ENCODE measurements at regions not wholly inside any gene's neighbourhood (a gene's known extent, or its start where the extent isn't known, plus 50 kb on each side); places are given as distances from the start of the nearest gene placed in this dataset.

- ATAC-seq, result no peak
- H3K36me3 ChIP-seq (ENCODE audit: low read depth), result no peaks in the 10 kb centered on the region
- no peaks in the 10 kb centered on the region for H3K4me1 ChIP-seq (ENCODE audit: low read depth)
- no peaks in the 10 kb centered on the region for H3K9me3 ChIP-seq
- DNase-seq, result peak in 1 of 3 donors; percentile 4
- no peak overlapping the region for H3K4me3 ChIP-seq
- TF ChIP-seq, protein P1, sequence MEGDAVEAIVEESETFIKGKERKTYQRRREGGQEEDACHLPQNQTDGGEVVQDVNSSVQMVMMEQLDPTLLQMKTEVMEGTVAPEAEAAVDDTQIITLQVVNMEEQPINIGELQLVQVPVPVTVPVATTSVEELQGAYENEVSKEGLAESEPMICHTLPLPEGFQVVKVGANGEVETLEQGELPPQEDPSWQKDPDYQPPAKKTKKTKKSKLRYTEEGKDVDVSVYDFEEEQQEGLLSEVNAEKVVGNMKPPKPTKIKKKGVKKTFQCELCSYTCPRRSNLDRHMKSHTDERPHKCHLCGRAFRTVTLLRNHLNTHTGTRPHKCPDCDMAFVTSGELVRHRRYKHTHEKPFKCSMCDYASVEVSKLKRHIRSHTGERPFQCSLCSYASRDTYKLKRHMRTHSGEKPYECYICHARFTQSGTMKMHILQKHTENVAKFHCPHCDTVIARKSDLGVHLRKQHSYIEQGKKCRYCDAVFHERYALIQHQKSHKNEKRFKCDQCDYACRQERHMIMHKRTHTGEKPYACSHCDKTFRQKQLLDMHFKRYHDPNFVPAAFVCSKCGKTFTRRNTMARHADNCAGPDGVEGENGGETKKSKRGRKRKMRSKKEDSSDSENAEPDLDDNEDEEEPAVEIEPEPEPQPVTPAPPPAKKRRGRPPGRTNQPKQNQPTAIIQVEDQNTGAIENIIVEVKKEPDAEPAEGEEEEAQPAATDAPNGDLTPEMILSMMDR (IDR thresholded peaks at IDR 0.05), result no peak
- intact Hi-C loops (cut with DNase I, micrococcal nuclease), result no loop called here
Measured at GRCh38 chr17:33595828-33596227, 302.7 kb upstream of the ASIC2 start.

DNA sequence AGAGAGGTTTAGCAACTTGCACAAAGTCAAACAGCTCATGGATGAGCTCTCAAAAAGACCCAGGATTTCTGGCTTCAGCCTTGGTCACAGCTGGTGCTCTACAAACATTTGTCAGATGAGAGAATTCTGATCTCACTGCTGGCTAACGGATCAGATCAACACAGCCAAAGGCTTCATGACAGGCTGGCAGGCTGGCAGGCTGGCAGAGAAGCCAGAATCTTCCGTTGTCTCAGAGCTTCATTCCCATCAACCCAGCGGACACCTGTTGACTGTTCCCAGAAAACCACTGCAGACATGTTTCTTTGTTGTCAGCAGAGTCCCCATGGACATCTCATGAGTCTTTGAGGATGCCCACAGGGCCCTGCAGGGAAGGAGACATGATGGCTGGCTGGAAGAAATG lies 303.8 kb upstream of the ASIC2 start:
- Histone ChIP-seq H3K36me3 (ENCODE audit: low read depth) (no peaks in the 10 kb centered on the region), H3K4me1 (ENCODE audit: low read depth) (no peaks in the 10 kb centered on the region), H3K9me3 (no peaks in the 10 kb centered on the region), H3K4me3 (no peak overlapping the region)
- TF ChIP-seq, protein P1 (IDR thresholded peaks at IDR 0.05), result no peak
- ATAC-seq (no peak), DNase-seq (no peak)
- intact Hi-C loops (cut with DNase I, micrococcal nuclease), result no loop called here

DNA sequence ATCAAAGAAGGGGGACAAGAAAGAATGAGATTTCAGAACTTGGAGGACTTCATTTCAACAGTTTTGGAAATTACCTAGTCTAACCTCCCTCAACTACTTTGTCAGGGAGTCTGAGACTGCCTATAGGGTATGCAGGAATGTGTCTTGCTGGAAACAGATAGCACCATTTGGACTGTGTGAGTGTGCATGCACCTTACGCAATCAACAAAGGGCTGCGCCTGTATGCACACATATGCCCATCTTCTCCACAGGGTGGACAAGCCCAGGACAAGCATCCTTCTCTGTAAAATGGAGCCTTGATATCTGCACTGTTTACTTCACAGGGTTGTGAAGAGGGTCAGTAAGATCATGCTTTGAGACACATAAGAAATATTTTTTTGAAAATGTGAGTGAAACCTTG lies 305.7 kb upstream of the ASIC2 start:
- no peak overlapping the region for H3K4me3 ChIP-seq
- no peaks in the 10 kb centered on the region for H3K4me1 ChIP-seq (ENCODE audit: low read depth)
- no peak for ATAC-seq
- H3K36me3 ChIP-seq (ENCODE audit: low read depth), result no peaks in the 10 kb centered on the region
- no peak for DNase-seq
- TF ChIP-seq, protein P1 (IDR thresholded peaks at IDR 0.05), result no peak
- H3K9me3 ChIP-seq, result no peaks in the 10 kb centered on the region
- intact Hi-C loops (cut with DNase I, micrococcal nuclease), result no loop called here

- H3K4me3 ChIP-seq, result no peak overlapping the region
- ATAC-seq, result no peak
- no peaks in the 10 kb centered on the region for H3K9me3 ChIP-seq
- TF ChIP-seq, protein P1 (IDR thresholded peaks at IDR 0.05), result no peak
- intact Hi-C loops (cut with DNase I, micrococcal nuclease), result no loop called here
- no peaks in the 10 kb centered on the region for H3K4me1 ChIP-seq (ENCODE audit: low read depth)
- no peak for DNase-seq
- no peaks in the 10 kb centered on the region for H3K36me3 ChIP-seq (ENCODE audit: low read depth)
Measured at GRCh38 chr17:33602981-33603380, 309.9 kb upstream of the ASIC2 start.

GRCh38 chr17:33603789-33604188 lies 310.7 kb upstream of the ASIC2 start:
- intact Hi-C loops (cut with DNase I, micrococcal nuclease), result no loop called here
- Histone ChIP-seq H3K36me3 (ENCODE audit: low read depth) (no peaks in the 10 kb centered on the region), H3K4me3 (no peak overlapping the region), H3K4me1 (ENCODE audit: low read depth) (no peaks in the 10 kb centered on the region), H3K9me3 (no peaks in the 10 kb centered on the region)
- TF ChIP-seq, protein P1 (IDR thresholded peaks at IDR 0.05), result no peak
- no peak for DNase-seq
- ATAC-seq, result no peak

DNA sequence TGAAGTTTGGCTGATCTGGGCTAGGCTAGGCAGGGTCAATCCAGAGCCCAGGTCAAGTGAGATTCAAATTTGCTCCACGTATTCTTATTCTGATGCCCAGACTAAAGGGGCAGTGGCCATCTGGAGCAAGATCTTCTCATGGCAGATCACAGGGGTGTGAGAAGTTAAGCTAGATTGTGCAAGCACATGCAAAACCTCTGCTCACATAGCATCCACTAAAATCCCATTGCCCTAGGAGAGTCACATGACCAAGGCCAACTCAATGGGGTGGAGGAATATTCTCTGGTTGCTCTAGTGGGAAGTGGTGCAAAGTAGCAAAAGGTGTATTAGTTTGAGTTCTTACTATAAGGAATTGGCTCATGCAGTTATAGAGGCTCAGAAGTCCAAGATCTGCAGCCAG lies 318.4 kb upstream of the ASIC2 start:
- TF ChIP-seq, protein P1 (IDR thresholded peaks at IDR 0.05), result no peak

More for the DNA sequence above, 318.4 kb upstream of the ASIC2 start:
- Histone ChIP-seq H3K4me1 (ENCODE audit: low read depth) (no peaks in the 10 kb centered on the region), H3K36me3 (ENCODE audit: low read depth) (no peaks in the 10 kb centered on the region), H3K4me3 (no peak overlapping the region), H3K9me3 (no peaks in the 10 kb centered on the region)
- intact Hi-C loops (cut with DNase I, micrococcal nuclease), result no loop called here
- DNase-seq, result no peak
- no peak for ATAC-seq
